ENCODE measurements at regions not wholly inside any gene's neighbourhood (a gene's known extent, or its start where the extent isn't known, plus 50 kb on each side); places are given as distances from the start of the nearest gene placed in this dataset.

DNA sequence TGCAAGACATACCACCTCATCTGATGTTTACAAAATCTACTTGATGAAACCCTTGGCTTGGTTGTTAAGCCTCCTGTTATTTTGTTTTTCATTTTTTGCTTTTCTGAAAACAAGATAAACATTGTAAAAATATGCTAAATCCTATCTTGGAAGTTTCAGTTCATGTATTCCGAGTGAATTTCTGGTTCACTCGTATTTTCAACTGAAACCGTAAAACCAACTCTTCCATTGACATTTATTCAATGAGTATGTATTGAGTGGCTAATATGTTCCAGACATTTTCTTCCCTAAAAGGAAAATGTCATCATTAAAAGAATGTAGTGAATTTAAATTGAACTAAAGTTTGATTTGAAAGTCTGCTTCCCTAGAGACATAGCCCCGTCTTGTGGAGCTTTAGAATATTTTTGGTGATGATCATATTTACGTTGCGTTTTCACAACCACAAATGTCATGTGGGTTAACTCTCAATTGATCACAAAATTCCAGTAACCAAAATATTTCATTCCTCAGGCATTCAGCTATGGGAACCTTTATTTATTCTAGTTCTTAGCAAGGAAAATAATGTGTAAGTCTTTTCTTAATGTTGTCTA lies 204.2 kb downstream of the MBD2 start:
- TF ChIP-seq, protein P1, sequence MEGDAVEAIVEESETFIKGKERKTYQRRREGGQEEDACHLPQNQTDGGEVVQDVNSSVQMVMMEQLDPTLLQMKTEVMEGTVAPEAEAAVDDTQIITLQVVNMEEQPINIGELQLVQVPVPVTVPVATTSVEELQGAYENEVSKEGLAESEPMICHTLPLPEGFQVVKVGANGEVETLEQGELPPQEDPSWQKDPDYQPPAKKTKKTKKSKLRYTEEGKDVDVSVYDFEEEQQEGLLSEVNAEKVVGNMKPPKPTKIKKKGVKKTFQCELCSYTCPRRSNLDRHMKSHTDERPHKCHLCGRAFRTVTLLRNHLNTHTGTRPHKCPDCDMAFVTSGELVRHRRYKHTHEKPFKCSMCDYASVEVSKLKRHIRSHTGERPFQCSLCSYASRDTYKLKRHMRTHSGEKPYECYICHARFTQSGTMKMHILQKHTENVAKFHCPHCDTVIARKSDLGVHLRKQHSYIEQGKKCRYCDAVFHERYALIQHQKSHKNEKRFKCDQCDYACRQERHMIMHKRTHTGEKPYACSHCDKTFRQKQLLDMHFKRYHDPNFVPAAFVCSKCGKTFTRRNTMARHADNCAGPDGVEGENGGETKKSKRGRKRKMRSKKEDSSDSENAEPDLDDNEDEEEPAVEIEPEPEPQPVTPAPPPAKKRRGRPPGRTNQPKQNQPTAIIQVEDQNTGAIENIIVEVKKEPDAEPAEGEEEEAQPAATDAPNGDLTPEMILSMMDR (conservative IDR thresholded peaks at IDR 0.05 in 1 of 2, IDR thresholded peaks at IDR 0.05 in 1 of 2; ENCODE audit: low read depth in 1 of 2, low read length in 2 of 2): no peak
- TF ChIP-seq EZH2 (IDR thresholded peaks at IDR 0.05; ENCODE audit: low read length, missing control alignments): no peak

Measured in fibroblast of lung (primary cell).